ENCODE measurements at regions not wholly inside any gene's neighbourhood (a gene's known extent, or its start where the extent isn't known, plus 50 kb on each side); places are given as distances from the start of the nearest gene placed in this dataset.

- DNase-seq = no peak
- CTCF ChIA-PET = no interaction called here
Measured at GRCh38 chr6:21352131-21352530, 241.4 kb upstream of the SOX4 start.

DNA sequence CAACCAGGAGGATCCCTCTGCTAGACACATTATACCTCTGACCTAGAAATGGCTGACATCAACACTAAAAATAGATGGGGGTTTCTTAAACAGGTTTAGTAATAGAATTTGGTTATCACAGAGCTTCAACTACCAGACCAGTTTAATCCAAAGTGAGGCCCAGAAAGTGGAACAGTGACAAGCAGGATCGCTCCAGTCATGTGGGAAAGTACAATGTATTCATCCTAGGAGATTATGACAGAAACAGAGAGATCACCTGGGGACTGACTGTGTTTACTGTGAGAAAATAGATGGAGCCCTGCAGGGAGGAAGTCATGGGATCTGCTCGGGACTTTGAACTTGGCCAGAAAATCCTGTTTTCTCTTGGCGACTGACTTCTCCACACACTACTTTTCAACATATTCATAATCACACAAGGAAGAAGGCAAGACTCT is 238.7 kb upstream of the SOX4 start:
- Histone ChIP-seq H3K79me2 (ENCODE audit: control insufficient read depth, insufficient read depth, low read length) (no peaks in the 10 kb centered on the region), H3K27ac (ENCODE audit: low read length in 2 of 2) (no peak overlapping the region), H4K20me1 (ENCODE audit: control insufficient read depth, insufficient read depth, low read length, poor library complexity, severe bottlenecking) (no peaks in the 10 kb centered on the region), H3K9ac (ENCODE audit: low read length) (no peak overlapping the region), H3K4me1 (ENCODE audit: control insufficient read depth in 2 of 2, insufficient read depth in 2 of 2, low read length in 2 of 2) (no peaks in the 10 kb centered on the region), H2AFZ (ENCODE audit: insufficient read depth, low read depth, low read length, poor library complexity, severe bottlenecking) (no peak overlapping the region), H3K4me2 (replicated peaks; ENCODE audit: low read depth, low read length, poor library complexity, severe bottlenecking) (no peak overlapping the region), H3K27me3 (replicated peaks in 1 of 4; ENCODE audit: control extremely low read depth in 1 of 4, control insufficient read depth in 3 of 4, insufficient read depth in 4 of 4, low read length in 3 of 4) (no peaks in the 10 kb centered on the region), H3K4me3 (ENCODE audit: control extremely low read depth in 1 of 5, extremely low read depth in 1 of 5, insufficient read depth in 1 of 5, low read depth in 2 of 5, low read length in 4 of 5) (no peak overlapping the region), H3K36me3 (replicated peaks in 1 of 2; ENCODE audit: control extremely low read depth in 1 of 2, control insufficient read depth in 1 of 2, extremely low read depth in 1 of 2, insufficient read depth in 2 of 2, low read length in 1 of 2) (no peaks in the 10 kb centered on the region), H3K9me3 (ENCODE audit: control extremely low read depth in 1 of 3, control insufficient read depth in 2 of 3, insufficient read depth in 1 of 3, low read length in 2 of 3) (peaks cover 0 to 3% (median 0%) of the 10 kb centered on the region in 3 donors)
- Mint-ChIP-seq H3K9me3 (ENCODE audit: insufficient read depth) (no peaks in the 10 kb centered on the region), H3K27me3 (no peaks in the 10 kb centered on the region), H3K27ac (no peak overlapping the region), H3K4me3 (no peak overlapping the region), H3K4me1 (no peaks in the 10 kb centered on the region)
- TF ChIP-seq CTCF (IDR thresholded peaks at IDR 0.05) (no peak), EZH2 (IDR thresholded peaks at IDR 0.05; ENCODE audit: borderline replicate concordance, insufficient read depth, low read depth, low read length, poor library complexity, severe bottlenecking) (no peak)
- DNase-seq (no peak), ATAC-seq (ENCODE audit: low read depth) (no peak)
- WGBS (ENCODE audit: insufficient coverage) = 100% methylated on average over 1 of the region's 3 CpGs
- CTCF ChIA-PET = no interaction called here
- POLR2A ChIA-PET = no interaction called here
- intact Hi-C loops (cut with micrococcal nuclease) = no loop called here

More at GRCh38 chr6:21352131-21352530, 241.4 kb upstream of the SOX4 start:
- no peak overlapping the region for H3K9ac ChIP-seq (ENCODE audit: low read length)
- no peak overlapping the region for H3K4me2 ChIP-seq (replicated peaks; ENCODE audit: low read depth, low read length, poor library complexity, severe bottlenecking)
- H3K9me3 ChIP-seq (ENCODE audit: control extremely low read depth in 1 of 3, control insufficient read depth in 2 of 3, insufficient read depth in 1 of 3, low read length in 2 of 3) = peaks cover 0 to under 1% (median 0%) of the 10 kb centered on the region in 3 donors
- H3K4me1 ChIP-seq (ENCODE audit: control insufficient read depth in 2 of 2, insufficient read depth in 2 of 2, low read length in 2 of 2) = no peaks in the 10 kb centered on the region
- H3K27ac Mint-ChIP-seq = no peak overlapping the region
- no peak overlapping the region for H3K4me3 ChIP-seq (ENCODE audit: control extremely low read depth in 1 of 5, extremely low read depth in 1 of 5, insufficient read depth in 1 of 5, low read depth in 2 of 5, low read length in 4 of 5)
- no peaks in the 10 kb centered on the region for H3K27me3 Mint-ChIP-seq
- no peaks in the 10 kb centered on the region for H3K4me1 Mint-ChIP-seq
- H4K20me1 ChIP-seq (ENCODE audit: control insufficient read depth, insufficient read depth, low read length, poor library complexity, severe bottlenecking) = no peaks in the 10 kb centered on the region
- ATAC-seq (ENCODE audit: low read depth) = no peak
- no peak for TF ChIP-seq EZH2 (IDR thresholded peaks at IDR 0.05; ENCODE audit: borderline replicate concordance, insufficient read depth, low read depth, low read length, poor library complexity, severe bottlenecking)
- no peak for TF ChIP-seq CTCF (IDR thresholded peaks at IDR 0.05)
- no peak overlapping the region for H3K4me3 Mint-ChIP-seq
- WGBS (ENCODE audit: insufficient coverage) = 100% methylated on average over 2 of the region's 2 CpGs
- no peaks in the 10 kb centered on the region for H3K27me3 ChIP-seq (replicated peaks in 1 of 4; ENCODE audit: control extremely low read depth in 1 of 4, control insufficient read depth in 3 of 4, insufficient read depth in 4 of 4, low read length in 3 of 4)
- intact Hi-C loops (cut with micrococcal nuclease) = no loop called here
- no peak overlapping the region for H3K27ac ChIP-seq (ENCODE audit: low read length in 2 of 2)
- no peaks in the 10 kb centered on the region for H3K36me3 ChIP-seq (replicated peaks in 1 of 2; ENCODE audit: control extremely low read depth in 1 of 2, control insufficient read depth in 1 of 2, extremely low read depth in 1 of 2, insufficient read depth in 2 of 2, low read length in 1 of 2)
- H3K9me3 Mint-ChIP-seq (ENCODE audit: insufficient read depth) = no peaks in the 10 kb centered on the region
- H2AFZ ChIP-seq (ENCODE audit: insufficient read depth, low read depth, low read length, poor library complexity, severe bottlenecking) = no peak overlapping the region
- no peaks in the 10 kb centered on the region for H3K79me2 ChIP-seq (ENCODE audit: control insufficient read depth, insufficient read depth, low read length)
- POLR2A ChIA-PET = interaction anchor here (0.5 kb wide), 1 partner anchor 31 kb away, joined by 4 read pairs; no protein-coding TSS in a partner anchor

Data from B cell (primary cell).